ENCODE measurements at regions not wholly inside any gene's neighbourhood (a gene's known extent, or its start where the extent isn't known, plus 50 kb on each side); places are given as distances from the start of the nearest gene placed in this dataset.
"Not testable (repeated sequence)": the region's sequence is repeated elsewhere in the genome, so short reads cannot be mapped to it uniquely, and the experiment has no call there.

- no peak overlapping the region for H3K27ac Mint-ChIP-seq
- Histone ChIP-seq H3K9me3 (ENCODE audit: control insufficient read depth, low read length) (peaks cover 9% of the 10 kb centered on the region), H3K27ac (ENCODE audit: low read depth, low read length) (no peak overlapping the region), H3K36me3 (ENCODE audit: control insufficient read depth, insufficient read depth, low read length) (no peaks in the 10 kb centered on the region), H3K4me1 (ENCODE audit: control insufficient read depth, insufficient read depth, low read length) (no peaks in the 10 kb centered on the region), H3K9ac (ENCODE audit: extremely low read depth, low read length, poor library complexity, severe bottlenecking) (no peak overlapping the region), H3K27me3 (ENCODE audit: control insufficient read depth, insufficient read depth, low read length, poor library complexity, severe bottlenecking) (no peaks in the 10 kb centered on the region), H3K4me3 (ENCODE audit: low read length) (no peak overlapping the region)
- no peak for DNase-seq
- no peaks in the 10 kb centered on the region for H3K4me1 Mint-ChIP-seq
- H3K4me3 Mint-ChIP-seq: no peak overlapping the region
- peaks cover 12% of the 10 kb centered on the region for H3K9me3 Mint-ChIP-seq
- no peaks in the 10 kb centered on the region for H3K27me3 Mint-ChIP-seq (ENCODE audit: insufficient read depth)
- no peak for TF ChIP-seq CTCF (conservative IDR thresholded peaks at IDR 0.05)
- H3K36me3 Mint-ChIP-seq (ENCODE audit: low read depth): no peaks in the 10 kb centered on the region
Observed at GRCh38 chr6:141510803-141511202, 621.9 kb upstream of the GJE1 start.

GRCh38 chr6:141506062-141506461, 626.7 kb upstream of the GJE1 start:
- not testable (repeated sequence) for H3K4me1 Mint-ChIP-seq; H3K4me1 ChIP-seq (ENCODE audit: control insufficient read depth, insufficient read depth, low read length); H3K4me3 Mint-ChIP-seq; H3K27ac Mint-ChIP-seq; DNase-seq; H3K27ac ChIP-seq (ENCODE audit: low read depth, low read length); H3K27me3 ChIP-seq (ENCODE audit: control insufficient read depth, insufficient read depth, low read length, poor library complexity, severe bottlenecking); H3K36me3 Mint-ChIP-seq (ENCODE audit: low read depth); H3K27me3 Mint-ChIP-seq (ENCODE audit: insufficient read depth); H3K36me3 ChIP-seq (ENCODE audit: control insufficient read depth, insufficient read depth, low read length); H3K9ac ChIP-seq (ENCODE audit: extremely low read depth, low read length, poor library complexity, severe bottlenecking)
- 82 to 95% methylated on average over 1 of the region's 1 CpG for WGBS, 2 experiments (ENCODE audit: insufficient coverage in 1 of 2, insufficient read length in 1 of 2)
- Histone ChIP-seq H3K4me3 (ENCODE audit: low read length) (peak overlapping the region; percentile 23), H3K9me3 (ENCODE audit: control insufficient read depth, low read length) (peaks cover 26% of the 10 kb centered on the region)
- peaks cover 28% of the 10 kb centered on the region for H3K9me3 Mint-ChIP-seq

- H3K27me3 Mint-ChIP-seq (ENCODE audit: insufficient read depth); H3K27ac ChIP-seq (ENCODE audit: low read depth, low read length); DNase-seq; H3K4me3 ChIP-seq (ENCODE audit: low read length); H3K36me3 ChIP-seq (ENCODE audit: control insufficient read depth, insufficient read depth, low read length); H3K27me3 ChIP-seq (ENCODE audit: control insufficient read depth, insufficient read depth, low read length, poor library complexity, severe bottlenecking); H3K9ac ChIP-seq (ENCODE audit: extremely low read depth, low read length, poor library complexity, severe bottlenecking); H3K4me3 Mint-ChIP-seq; H3K4me1 ChIP-seq (ENCODE audit: control insufficient read depth, insufficient read depth, low read length); H3K27ac Mint-ChIP-seq; H3K4me1 Mint-ChIP-seq; H3K36me3 Mint-ChIP-seq (ENCODE audit: low read depth): not testable (repeated sequence)
- peaks cover 26% of the 10 kb centered on the region for H3K9me3 ChIP-seq (ENCODE audit: control insufficient read depth, low read length)
- 95% methylated on average over 1 of the region's 1 CpG; no CpG with 5 or more reads in 1 of the 2 experiments for WGBS, 2 experiments (ENCODE audit: insufficient coverage in 1 of 2, insufficient read length in 1 of 2)
- peaks cover 32% of the 10 kb centered on the region for H3K9me3 Mint-ChIP-seq
Observed at GRCh38 chr6:141504318-141504717, 628.4 kb upstream of the GJE1 start.

- Histone ChIP-seq H3K4me3 (ENCODE audit: low read length) (no peak overlapping the region), H3K9me3 (ENCODE audit: control insufficient read depth, low read length) (peaks cover 25% of the 10 kb centered on the region), H3K27me3 (ENCODE audit: control insufficient read depth, insufficient read depth, low read length, poor library complexity, severe bottlenecking) (no peaks in the 10 kb centered on the region), H3K36me3 (ENCODE audit: control insufficient read depth, insufficient read depth, low read length) (no peaks in the 10 kb centered on the region), H3K9ac (ENCODE audit: extremely low read depth, low read length, poor library complexity, severe bottlenecking) (no peak overlapping the region), H3K4me1 (ENCODE audit: control insufficient read depth, insufficient read depth, low read length) (no peaks in the 10 kb centered on the region), H3K27ac (ENCODE audit: low read depth, low read length) (no peak overlapping the region)
- TF ChIP-seq CTCF (conservative IDR thresholded peaks at IDR 0.05): no peak
- Mint-ChIP-seq H3K4me3 (no peak overlapping the region), H3K27ac (no peak overlapping the region), H3K9me3 (peaks cover 32% of the 10 kb centered on the region), H3K27me3 (ENCODE audit: insufficient read depth) (no peaks in the 10 kb centered on the region), H3K36me3 (ENCODE audit: low read depth) (peaks cover 7% of the 10 kb centered on the region), H3K4me1 (no peaks in the 10 kb centered on the region)
- no CpG with 5 or more reads among the region's 1 CpG for WGBS, 2 experiments (ENCODE audit: insufficient coverage in 1 of 2, insufficient read length in 1 of 2)
- DNase-seq: no peak
Observed at GRCh38 chr6:141501616-141502015, 631.1 kb upstream of the GJE1 start.

Data from endodermal cell (in vitro differentiated cells).